AG04450 (cell line): ENCODE measurements at regions not wholly inside any gene's neighbourhood (a gene's known extent, or its start where the extent isn't known, plus 50 kb on each side); places are given as distances from the start of the nearest gene placed in this dataset.

Experiments
- CTCF ChIA-PET: fragments of 300-600, 350-600 bp; formaldehyde crosslinking; extraction: SDS; loops from one replicate; lab custom pipeline; 2022; ENCODE audit warnings: antibody characterized with exemption, inconsistent platforms; lab: Charles Lee
- POLR2A ChIA-PET: fragments of 350-600 bp; formaldehyde crosslinking; extraction: SDS; loops from one replicate; lab custom pipeline; 2021; ENCODE audit warnings: antibody characterized with exemption, inconsistent platforms; lab: Yijun Ruan, JAX
- DNase-seq: peaks from one replicate; pipeline ENCODE4 v3.0.0-alpha.2; 2011; ENCODE audit warnings: low read depth, low spot score
- H3K27ac ChIP-seq: one replicate; pipeline ENCODE4 v1.5.1; 2012; ENCODE audit warnings: low read depth, low read length, control low read depth
- H3K27me3 ChIP-seq: one replicate; pipeline ENCODE4 v1.6.0; 2012; ENCODE audit warnings: low read length; ENCODE audit not compliant: control insufficient read depth, insufficient read depth
- H3K4me3 ChIP-seq: 2 replicates; pipeline ENCODE4 v1.5.1; 2011; ENCODE audit warnings: mild to moderate bottlenecking, low read depth, low read length, control low read depth
- H3K9me3 ChIP-seq: 2 replicates; pipeline ENCODE4 v1.5.1; 2012; ENCODE audit warnings: low read length; ENCODE audit not compliant: control insufficient read depth, insufficient read depth
- TF ChIP-seq, protein P1 (sequence below): IDR thresholded peaks from 2 replicates; pipeline ENCODE4 v1.5.1; 2011; ENCODE audit warnings: low read depth, low read length, control low read depth, inconsistent platforms

DNA sequence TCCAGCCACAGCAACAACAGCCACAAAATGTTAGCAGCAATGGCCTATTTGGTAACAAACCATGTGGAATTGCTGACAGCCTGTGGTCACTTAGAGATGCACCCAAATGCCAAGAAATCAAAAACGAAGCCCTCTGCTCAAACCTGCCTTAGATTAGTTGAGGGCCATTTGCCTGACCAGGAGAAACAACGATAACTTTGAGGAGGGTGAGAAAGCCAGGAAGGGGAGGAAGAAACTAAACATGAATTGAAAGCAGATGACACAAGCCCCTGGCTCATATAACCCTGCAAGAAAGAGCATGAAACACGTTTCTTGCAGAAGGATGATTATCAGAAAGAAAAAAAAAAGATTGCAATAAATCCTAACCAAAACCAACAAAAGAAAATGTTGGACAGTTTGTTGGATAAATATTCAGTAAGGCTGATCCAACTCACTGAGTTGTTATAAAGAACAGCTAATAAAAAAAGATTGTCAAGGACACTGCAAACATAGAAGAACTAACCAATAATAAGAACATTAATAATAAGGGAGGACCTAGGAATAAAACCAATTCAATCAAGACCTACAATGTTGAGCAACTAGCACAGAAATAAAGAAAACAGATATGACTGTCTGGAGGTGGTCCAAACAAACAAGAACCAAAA, 140.5 kb upstream of the SLC30A5 start:
- TF ChIP-seq, protein P1, sequence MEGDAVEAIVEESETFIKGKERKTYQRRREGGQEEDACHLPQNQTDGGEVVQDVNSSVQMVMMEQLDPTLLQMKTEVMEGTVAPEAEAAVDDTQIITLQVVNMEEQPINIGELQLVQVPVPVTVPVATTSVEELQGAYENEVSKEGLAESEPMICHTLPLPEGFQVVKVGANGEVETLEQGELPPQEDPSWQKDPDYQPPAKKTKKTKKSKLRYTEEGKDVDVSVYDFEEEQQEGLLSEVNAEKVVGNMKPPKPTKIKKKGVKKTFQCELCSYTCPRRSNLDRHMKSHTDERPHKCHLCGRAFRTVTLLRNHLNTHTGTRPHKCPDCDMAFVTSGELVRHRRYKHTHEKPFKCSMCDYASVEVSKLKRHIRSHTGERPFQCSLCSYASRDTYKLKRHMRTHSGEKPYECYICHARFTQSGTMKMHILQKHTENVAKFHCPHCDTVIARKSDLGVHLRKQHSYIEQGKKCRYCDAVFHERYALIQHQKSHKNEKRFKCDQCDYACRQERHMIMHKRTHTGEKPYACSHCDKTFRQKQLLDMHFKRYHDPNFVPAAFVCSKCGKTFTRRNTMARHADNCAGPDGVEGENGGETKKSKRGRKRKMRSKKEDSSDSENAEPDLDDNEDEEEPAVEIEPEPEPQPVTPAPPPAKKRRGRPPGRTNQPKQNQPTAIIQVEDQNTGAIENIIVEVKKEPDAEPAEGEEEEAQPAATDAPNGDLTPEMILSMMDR = no peak
- Histone ChIP-seq H3K27ac (no peak overlapping the region), H3K4me3 (no peak overlapping the region), H3K9me3 (no peaks in the 10 kb centered on the region), H3K27me3 (peaks cover 10% of the 10 kb centered on the region)
- CTCF ChIA-PET = no interaction called here
- DNase-seq = no peak
- POLR2A ChIA-PET = no interaction called here

DNA sequence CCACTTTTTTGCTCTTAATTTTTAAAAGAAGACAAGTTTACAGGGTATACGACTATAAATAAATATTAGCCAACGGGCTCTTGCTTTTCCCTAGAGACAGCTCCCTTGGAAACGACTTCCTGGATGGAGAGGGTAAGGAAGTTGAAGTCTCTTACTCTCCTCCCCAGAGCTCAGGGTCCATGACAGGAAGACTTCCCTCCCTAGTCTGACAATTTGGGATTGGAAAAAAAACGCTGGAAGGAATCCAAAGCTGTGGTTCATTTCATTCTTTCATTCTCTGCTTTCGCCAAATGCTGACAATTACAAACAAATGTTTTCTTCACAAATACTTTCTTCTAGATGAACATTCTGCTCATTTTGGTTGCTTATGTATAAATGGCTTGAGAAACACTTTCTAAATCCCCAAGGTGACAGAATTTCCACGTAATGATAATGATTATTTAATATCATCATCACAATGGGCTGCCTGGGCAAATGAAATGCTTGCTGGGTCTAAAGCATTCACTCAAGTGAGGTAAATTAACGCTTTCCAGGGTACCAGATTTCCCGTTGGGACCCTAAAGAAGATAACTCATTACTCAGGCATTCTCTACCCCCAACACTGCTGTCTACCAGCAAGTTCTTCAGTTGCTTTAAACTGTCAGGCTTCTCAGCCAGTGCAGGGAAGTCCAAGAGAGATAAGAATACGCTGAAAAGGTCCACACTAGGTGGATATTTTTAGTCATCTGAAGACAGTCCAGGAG, 139.8 kb upstream of the SLC30A5 start:
- Histone ChIP-seq H3K27me3 (peaks cover 10% of the 10 kb centered on the region), H3K9me3 (no peaks in the 10 kb centered on the region), H3K4me3 (no peak overlapping the region), H3K27ac (no peak overlapping the region)
- CTCF ChIA-PET = no interaction called here
- no peak for DNase-seq
- POLR2A ChIA-PET = no interaction called here
- TF ChIP-seq, protein P1 = no peak

DNA sequence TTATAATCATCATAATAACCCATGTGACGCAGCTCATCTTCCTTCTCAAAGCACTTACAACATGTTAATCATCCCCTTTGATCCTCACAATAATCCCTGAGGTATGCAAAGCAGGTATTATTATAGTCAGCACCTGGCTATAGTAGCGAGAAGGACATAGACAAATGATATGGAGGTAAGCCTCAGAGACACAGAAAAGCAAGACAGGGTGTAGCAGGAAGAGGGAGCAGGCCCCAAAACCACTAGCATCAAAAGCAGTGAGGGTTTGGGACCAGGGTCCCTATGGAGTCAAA, 139.2 kb upstream of the SLC30A5 start:
- peaks cover 8% of the 10 kb centered on the region for H3K27me3 ChIP-seq
- TF ChIP-seq, protein P1 = no peak
- H3K9me3 ChIP-seq = no peaks in the 10 kb centered on the region
- no peak for DNase-seq
- ChIA-PET POLR2A (no interaction called here), CTCF (no interaction called here)
- H3K4me3 ChIP-seq = no peak overlapping the region
- no peak overlapping the region for H3K27ac ChIP-seq

DNA sequence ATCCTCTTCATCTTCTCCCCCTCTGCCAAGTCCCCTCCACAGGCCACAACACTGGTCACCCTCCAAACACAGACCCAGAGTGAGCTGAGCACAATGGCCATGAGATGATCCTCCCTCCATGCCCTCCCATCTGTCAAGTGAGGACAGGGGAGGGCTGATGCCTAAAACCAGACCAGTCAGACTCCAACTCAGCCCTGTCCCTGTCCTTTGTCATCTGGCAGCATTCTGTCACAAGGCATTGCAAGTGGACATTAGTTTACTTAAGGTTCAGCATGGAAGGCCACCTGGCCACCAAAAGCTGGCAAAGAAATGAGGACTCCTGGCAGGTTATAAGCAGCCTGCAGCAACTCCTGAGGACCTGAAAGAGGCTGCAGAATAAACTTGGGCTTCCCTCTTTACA, 136.2 kb upstream of the SLC30A5 start:
- no peak overlapping the region for H3K4me3 ChIP-seq
- ChIA-PET POLR2A (no interaction called here), CTCF (no interaction called here)

DNA sequence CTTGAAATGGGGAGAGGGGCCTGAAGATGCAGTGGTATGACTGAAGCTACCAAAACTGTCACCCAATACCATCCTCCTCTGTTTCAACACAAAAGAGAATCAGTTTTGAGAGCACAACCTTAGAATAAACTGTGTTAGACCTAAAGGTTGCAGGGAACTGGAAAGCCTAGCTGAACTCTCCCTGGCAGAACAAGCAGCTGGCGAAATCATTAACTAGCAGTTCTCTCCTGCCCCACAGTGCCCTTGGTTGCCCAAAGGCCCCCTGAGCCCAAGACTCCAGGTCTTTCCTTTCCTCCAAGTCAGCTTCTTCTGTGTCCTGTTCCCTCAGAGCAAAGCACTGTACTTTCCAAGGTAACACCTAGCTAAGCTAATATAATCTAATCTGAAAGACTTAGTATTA, 135.4 kb upstream of the SLC30A5 start:
- Histone ChIP-seq H3K27me3 (no peaks in the 10 kb centered on the region), H3K27ac (no peak overlapping the region), H3K9me3 (no peaks in the 10 kb centered on the region), H3K4me3 (no peak overlapping the region)
- TF ChIP-seq, protein P1 = no peak
- POLR2A ChIA-PET = no interaction called here
- CTCF ChIA-PET = interaction anchor here (2.5 kb wide), 1 partner anchor 672 kb away, joined by 8 read pairs; no protein-coding TSS in a partner anchor
- DNase-seq = no peak

More for the DNA sequence above, 136.2 kb upstream of the SLC30A5 start:
- DNase-seq = no peak
- Histone ChIP-seq H3K27ac (no peak overlapping the region), H3K9me3 (no peaks in the 10 kb centered on the region), H3K27me3 (peaks cover 3% of the 10 kb centered on the region)
- TF ChIP-seq, protein P1 = no peak
